Pancreas (tissue), 10 donors: ENCODE measurements at regions not wholly inside any gene's neighbourhood (a gene's known extent, or its start where the extent isn't known, plus 50 kb on each side); places are given as distances from the start of the nearest gene placed in this dataset.

Experiments
- ATAC-seq, 4 donors: fragments of 200-7000 bp; cut with Tn5 transposase; one replicate each; pipeline versions ENCODE4 v1.8.0 to v1.9.1; 2020; ENCODE audit warnings: mild to moderate bottlenecking in 4 of 4, moderate library complexity in 4 of 4
- DNase-seq, 6 donors: peaks; one replicate each; pipeline ENCODE4 v3.0.0-alpha.2; 2020
- FAIRE-seq: peaks from 2 replicates; lab custom pipeline; 2012; peaks lifted over from hg19 to GRCh38; lab: Jason Lieb, UNC
- H3K27ac ChIP-seq, 4 donors: fragments of 200-600 bp; sonication (generic); 1 replicate in 3 of 4; 2 replicates in 1 of 4; pipeline versions ENCODE4 v1.5.0 to v1.8.0; 2020
- H3K27me3 ChIP-seq, 4 donors: fragments of 200-600 bp; one replicate each; pipeline ENCODE4 v1.8.0; 2021
- H3K36me3 ChIP-seq, 3 donors: fragments of 200-600 bp; sonication (generic) in 1 of 3; one replicate each; pipeline versions ENCODE4 v1.5.0 to v1.8.0; 2020 to 2021
- H3K4me1 ChIP-seq, 3 donors: fragments of 200-600 bp; one replicate each; pipeline ENCODE4 v1.8.0; 2021
- H3K4me3 ChIP-seq, 4 donors: fragments of 200-600 bp; sonication (generic) in 2 of 4; one replicate each; pipeline versions ENCODE4 v1.5.0 to v1.8.0; 2020 to 2021
- H3K9me3 ChIP-seq, 4 donors: fragments of 200-600 bp; one replicate each; pipeline ENCODE4 v1.8.0; 2021
- WGBS, 2 donors: extraction: QIAGEN DNeasy Blood & Tissue Kit; methylation state at CpG; one replicate each; pipeline ENCODE4 v1.1.7; 2013; 5-methylcytosine and 5-hydroxymethylcytosine counted together
- intact Hi-C, 3 donors: fragments of 100-400 bp; cut with DNase I; formaldehyde crosslinking; loops; one replicate each; pipeline versions ENCODE4 v1.11.1 to v1.14.2; 2022
- TF ChIP-seq, protein P1 (sequence below), 4 donors: fragments of 200-600 bp; sonication (generic) in 3 of 4; IDR thresholded peaks; one replicate each; pipeline versions ENCODE4 v1.5.0 to v1.8.0; 2021; ENCODE audit warnings: antibody characterized with exemption in 4 of 4
- donor health status: healthy with polysubstance abuse.
- donor health status: DM: no; HTN: no; CAD: no; lungs with moderate emphysema.
- donor health status: DM: no; HTN: no; CAD: no.
- donor health status: control.
- donor health status: control.
- donor health status: Bipolar disorder and iron deficiency.
- donor health status: DM: yes; HTN: yes; CAD: no.
- donor health status: DM: no; HTN: no; CAD: no.
- donor health status: DM: no; HTN: no; CAD: no.
- donor health status: DM: yes; HTN: yes; CAD: no.

DNA sequence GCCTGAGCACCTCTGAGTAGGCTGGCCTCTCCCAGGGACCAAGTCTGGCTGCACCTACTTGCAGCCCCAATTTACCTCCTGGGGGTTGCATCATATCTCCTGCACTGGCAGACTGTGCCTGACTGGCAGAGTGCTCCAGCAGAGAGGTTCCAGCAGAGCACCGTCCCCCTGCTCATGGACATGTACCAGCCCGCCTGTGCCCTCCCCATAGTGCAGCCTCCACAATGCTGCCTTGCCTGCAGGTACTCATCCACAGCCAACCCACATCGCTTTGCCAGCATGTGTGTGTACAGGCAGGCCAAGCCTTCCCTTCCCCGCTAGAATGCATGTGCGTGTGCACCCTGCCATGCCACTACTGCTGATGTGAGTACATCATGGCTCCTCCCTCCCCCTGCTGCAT is 105.5 kb upstream of the NPSR1 start:
- DNase-seq (peak in 1 of 6 donors; percentile 36), FAIRE-seq (no peak), ATAC-seq (no peak)
- TF ChIP-seq, protein P1, sequence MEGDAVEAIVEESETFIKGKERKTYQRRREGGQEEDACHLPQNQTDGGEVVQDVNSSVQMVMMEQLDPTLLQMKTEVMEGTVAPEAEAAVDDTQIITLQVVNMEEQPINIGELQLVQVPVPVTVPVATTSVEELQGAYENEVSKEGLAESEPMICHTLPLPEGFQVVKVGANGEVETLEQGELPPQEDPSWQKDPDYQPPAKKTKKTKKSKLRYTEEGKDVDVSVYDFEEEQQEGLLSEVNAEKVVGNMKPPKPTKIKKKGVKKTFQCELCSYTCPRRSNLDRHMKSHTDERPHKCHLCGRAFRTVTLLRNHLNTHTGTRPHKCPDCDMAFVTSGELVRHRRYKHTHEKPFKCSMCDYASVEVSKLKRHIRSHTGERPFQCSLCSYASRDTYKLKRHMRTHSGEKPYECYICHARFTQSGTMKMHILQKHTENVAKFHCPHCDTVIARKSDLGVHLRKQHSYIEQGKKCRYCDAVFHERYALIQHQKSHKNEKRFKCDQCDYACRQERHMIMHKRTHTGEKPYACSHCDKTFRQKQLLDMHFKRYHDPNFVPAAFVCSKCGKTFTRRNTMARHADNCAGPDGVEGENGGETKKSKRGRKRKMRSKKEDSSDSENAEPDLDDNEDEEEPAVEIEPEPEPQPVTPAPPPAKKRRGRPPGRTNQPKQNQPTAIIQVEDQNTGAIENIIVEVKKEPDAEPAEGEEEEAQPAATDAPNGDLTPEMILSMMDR (IDR thresholded peaks at IDR 0.05): no peak
- 78 to 95% methylated on average over 5 of the region's 5 CpGs for whole genome bisulfite sequencing, 2 donors
- intact Hi-C loops: no loop called here
- no peaks in the 10 kb centered on the region for H3K27me3 ChIP-seq
- H3K36me3 ChIP-seq: no peaks in the 10 kb centered on the region
- no peak overlapping the region for H3K4me3 ChIP-seq
- no peaks in the 10 kb centered on the region for H3K4me1 ChIP-seq
- no peaks in the 10 kb centered on the region for H3K9me3 ChIP-seq
- H3K27ac ChIP-seq: no peak overlapping the region

DNA sequence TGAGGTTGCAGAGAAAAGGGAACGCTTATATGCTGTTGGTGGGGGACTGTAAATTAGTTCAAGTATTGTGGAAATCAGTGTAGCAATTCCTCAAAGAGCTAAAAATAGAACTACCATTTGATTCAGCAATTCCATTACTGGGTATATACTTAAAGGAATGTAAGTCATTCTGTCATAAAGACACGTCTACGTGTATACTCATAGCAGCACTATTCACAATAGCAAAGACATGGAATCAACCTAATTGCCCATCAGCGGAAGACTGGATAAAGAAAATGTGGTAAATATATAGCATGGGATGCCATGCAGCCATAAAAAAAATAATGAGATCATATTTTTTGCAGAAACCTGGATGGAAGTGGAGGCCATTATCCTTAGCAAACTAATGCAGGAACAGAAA is 100.0 kb upstream of the NPSR1 start:
- ATAC-seq (no peak), DNase-seq (no peak), FAIRE-seq (no peak)
- Histone ChIP-seq H3K4me3 (no peak overlapping the region), H3K9me3 (no peaks in the 10 kb centered on the region), H3K36me3 (no peaks in the 10 kb centered on the region), H3K27me3 (no peaks in the 10 kb centered on the region), H3K27ac (no peak overlapping the region), H3K4me1 (no peaks in the 10 kb centered on the region)
- TF ChIP-seq, protein P1 (IDR thresholded peaks at IDR 0.05): no peak
- 80 to 90% methylated on average over 4 of the region's 4 CpGs for WGBS, 2 donors
- intact Hi-C loops: no loop called here

DNA sequence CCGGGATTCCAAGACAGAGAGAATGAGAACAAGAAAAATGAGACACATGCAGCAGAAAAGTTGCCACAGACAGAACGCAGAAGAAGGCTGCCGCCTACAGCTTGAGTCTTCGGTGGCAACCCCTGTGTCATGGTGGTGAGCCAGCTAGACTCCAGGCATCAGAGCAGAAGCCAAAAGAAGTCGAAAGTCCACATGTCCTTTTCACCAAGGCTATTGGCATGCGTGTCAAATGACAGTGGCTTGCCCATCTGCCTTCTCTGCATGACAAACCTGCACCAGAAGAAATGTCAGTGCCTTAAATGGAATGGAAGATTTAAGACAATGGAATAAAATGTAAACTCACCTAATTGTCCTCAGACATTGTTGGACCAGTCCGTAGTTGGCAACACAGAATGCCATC is 93.9 kb upstream of the NPSR1 start:
- H3K9me3 ChIP-seq: no peaks in the 10 kb centered on the region
- DNase-seq (no peak), FAIRE-seq (no peak), ATAC-seq (no peak)
- H3K4me3 ChIP-seq: no peak overlapping the region
- H3K4me1 ChIP-seq: no peaks in the 10 kb centered on the region
- TF ChIP-seq, protein P1 (IDR thresholded peaks at IDR 0.05): no peak
- H3K27ac ChIP-seq: no peak overlapping the region
- WGBS, 2 donors: 65 to 80% methylated on average over 7 of the region's 7 CpGs
- no peaks in the 10 kb centered on the region for H3K27me3 ChIP-seq
- H3K36me3 ChIP-seq: no peaks in the 10 kb centered on the region
- intact Hi-C loops: no loop called here

DNA sequence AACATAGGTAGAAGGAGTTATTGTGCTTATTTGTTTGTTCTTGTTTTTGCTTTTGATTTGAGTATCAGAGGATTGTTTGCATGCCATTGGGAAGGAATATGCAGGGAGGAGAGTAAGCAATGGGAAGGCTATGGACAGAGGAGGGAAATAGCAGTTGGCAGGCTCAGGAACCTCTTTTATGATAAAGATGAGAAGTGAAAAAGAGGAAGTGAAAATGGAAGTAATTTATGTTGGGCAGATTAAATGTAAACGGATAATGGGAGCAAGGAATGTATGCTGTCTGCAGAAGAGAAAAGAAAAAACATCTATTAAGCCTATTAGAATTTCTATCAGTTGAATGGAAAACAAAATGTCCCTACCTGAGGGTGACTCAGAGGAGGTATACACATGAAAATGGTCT is 90.1 kb upstream of the NPSR1 start:
- no peaks in the 10 kb centered on the region for H3K27me3 ChIP-seq
- FAIRE-seq (no peak), DNase-seq (no peak), ATAC-seq (no peak)
- no peak overlapping the region for H3K27ac ChIP-seq
- 37 to 54% methylated on average over 1 of the region's 1 CpG for WGBS, 2 donors
- H3K4me3 ChIP-seq: no peak overlapping the region
- intact Hi-C loops: no loop called here
- TF ChIP-seq, protein P1 (IDR thresholded peaks at IDR 0.05): no peak
- H3K4me1 ChIP-seq: no peaks in the 10 kb centered on the region
- H3K9me3 ChIP-seq: no peaks in the 10 kb centered on the region
- no peaks in the 10 kb centered on the region for H3K36me3 ChIP-seq

DNA sequence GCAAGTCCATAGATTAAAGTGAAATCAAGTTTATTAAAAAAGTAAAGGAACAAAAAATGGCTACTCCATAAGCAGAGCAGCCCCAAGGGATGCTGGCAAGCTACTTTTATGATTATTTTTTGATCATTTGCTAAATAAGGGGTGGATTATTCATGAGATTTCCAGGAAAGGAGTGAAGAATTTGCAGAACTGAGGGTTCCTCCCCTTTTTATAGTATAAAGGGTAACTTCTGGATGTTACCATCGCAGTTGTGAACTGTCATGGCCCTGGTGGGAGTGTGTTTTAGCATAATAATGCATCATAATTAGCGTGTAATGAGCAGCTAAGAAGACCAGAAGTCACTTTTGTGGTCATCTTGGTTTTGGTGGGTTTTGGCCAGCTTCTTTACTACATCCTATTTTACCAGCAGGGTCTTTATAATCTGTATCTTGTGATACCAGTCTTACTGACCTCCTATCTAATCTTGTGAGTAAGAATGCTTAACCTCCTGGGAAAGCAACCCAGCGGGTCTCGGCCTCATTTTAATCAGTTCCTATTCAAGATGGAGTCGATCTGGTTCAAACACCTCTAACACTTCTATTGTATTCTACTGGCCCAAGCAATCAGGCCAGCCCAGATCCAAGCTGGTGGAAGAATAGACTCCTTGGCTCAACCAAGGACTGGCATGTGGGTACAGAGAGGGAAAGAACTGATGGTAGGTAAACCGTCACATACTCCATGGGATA is 87.9 kb upstream of the NPSR1 start:
- intact Hi-C loops: no loop called here

More for the DNA sequence above, 87.9 kb upstream of the NPSR1 start:
- ATAC-seq (no peak), DNase-seq (no peak), FAIRE-seq (no peak)
- 70 to 86% methylated on average over 6 of the region's 6 CpGs for WGBS, 2 donors
- Histone ChIP-seq H3K27me3 (no peaks in the 10 kb centered on the region), H3K36me3 (no peaks in the 10 kb centered on the region), H3K4me1 (no peaks in the 10 kb centered on the region), H3K27ac (no peak overlapping the region), H3K4me3 (no peak overlapping the region), H3K9me3 (no peaks in the 10 kb centered on the region)
- TF ChIP-seq, protein P1 (IDR thresholded peaks at IDR 0.05): no peak
